Breast epithelium (tissue), 3 donors: ENCODE measurements at regions not wholly inside any gene's neighbourhood (a gene's known extent, or its start where the extent isn't known, plus 50 kb on each side); places are given as distances from the start of the nearest gene placed in this dataset.

Experiments used
- CTCF ChIP-seq, 3 donors: fragments of 450-650 bp; IDR thresholded peaks; one replicate each; pipeline ENCODE4 v1.5.1; 2016 to 2017; ENCODE audit warnings: antibody characterized with exemption in 3 of 3, mild to moderate bottlenecking in 3 of 3, moderate library complexity in 3 of 3
- POLR2A ChIP-seq: fragments of 450-650 bp; IDR thresholded peaks from one replicate; pipeline ENCODE4 v1.6.1; 2016; ENCODE audit warnings: antibody characterized with exemption, mild to moderate bottlenecking, moderate library complexity
- POLR2AphosphoS5 ChIP-seq, 3 donors: sonication (generic); formaldehyde crosslinking; IDR thresholded peaks; one replicate each; pipeline ENCODE4 v1.6.1; 2017; ENCODE audit warnings: antibody characterized with exemption in 3 of 3

- no peak for TF ChIP-seq CTCF (IDR thresholded peaks at IDR 0.05)
- TF ChIP-seq POLR2A: no peak
- TF ChIP-seq POLR2AphosphoS5 (IDR thresholded peaks at IDR 0.05): no peak
These were observed 136.9 kb downstream of the CYP26B1 start for GRCh38 chr2:72010647-72011369.
